H1 (cell line): ENCODE measurements at regions not wholly inside any gene's neighbourhood (a gene's known extent, or its start where the extent isn't known, plus 50 kb on each side); places are given as distances from the start of the nearest gene placed in this dataset.

Source experiments
- CTCF ChIA-PET: fragments of 300-600 bp; sonication (Branson Sonifier 250); formaldehyde crosslinking; loops from one replicate; lab custom pipeline; 2021; ENCODE audit not compliant: partially characterized antibody; lab: Charles Lee
- POLR2A ChIA-PET: fragments of 300-600 bp; sonication (Branson Sonifier 250); formaldehyde crosslinking; loops from one replicate; lab custom pipeline; 2021; ENCODE audit warnings: inconsistent platforms; ENCODE audit not compliant: partially characterized antibody; lab: Charles Lee
- DNase-seq, 2 experiments: peaks; one replicate each; pipeline versions ENCODE4 v3.0.0 to v3.0.0-alpha.2; 2010 to 2022; ENCODE audit warnings: low spot score in 2 of 2, low read depth in 1 of 2, mixed read lengths in 1 of 2
- FAIRE-seq: peaks from 2 replicates; lab custom pipeline; 2011; peaks lifted over from hg19 to GRCh38; lab: Jason Lieb, UNC
- H2AFZ ChIP-seq: 2 replicates; pipeline ENCODE4 v1.8.1; 2012; ENCODE audit warnings: low read length, inconsistent platforms
- H2AK5ac ChIP-seq: 2 replicates; pipeline ENCODE4 v1.6.1; 2013; ENCODE audit warnings: low read depth, low read length
- H2BK120ac ChIP-seq: replicated peaks from 2 replicates; pipeline ENCODE3; 2013; ENCODE audit warnings: low read depth, low read length, inconsistent platforms
- H2BK12ac ChIP-seq: 2 replicates; pipeline ENCODE4 v1.6.1; 2013; ENCODE audit warnings: low read depth, low read length
- H2BK15ac ChIP-seq: 2 replicates; pipeline ENCODE4 v1.6.1; 2013; ENCODE audit warnings: low read length
- H2BK20ac ChIP-seq: 2 replicates; pipeline ENCODE4 v1.6.1; 2013; ENCODE audit warnings: low read length
- H2BK5ac ChIP-seq: 2 replicates; pipeline ENCODE4 v1.6.1; 2013; ENCODE audit warnings: low read depth, low read length
- H3K14ac ChIP-seq: 2 replicates; pipeline ENCODE4 v1.6.1; 2013; ENCODE audit warnings: inconsistent platforms; ENCODE audit not compliant: insufficient read length
- H3K18ac ChIP-seq: 2 replicates; pipeline ENCODE4 v1.6.1; 2013; ENCODE audit warnings: low read length; ENCODE audit errors: extremely low read depth
- H3K23ac ChIP-seq: 2 replicates; pipeline ENCODE4 v1.6.1; 2013; ENCODE audit warnings: inconsistent platforms; ENCODE audit not compliant: insufficient read length
- H3K23me2 ChIP-seq: 2 replicates; pipeline ENCODE4 v1.6.1; 2013; ENCODE audit warnings: low read depth, low read length
- H3K27ac ChIP-seq: 2 replicates; pipeline ENCODE4 v1.6.1; 2011; ENCODE audit warnings: low read depth, low read length, inconsistent platforms
- H3K27me3 ChIP-seq, 4 experiments: replicated peaks in 1 of 4; 1 replicate in 1 of 4; 2 replicates in 3 of 4; pipeline versions ENCODE4 v1.6.1 to v1.8.1; 2011 to 2013; ENCODE audit warnings: low read length in 3 of 4, mild to moderate bottlenecking in 3 of 4, inconsistent platforms in 2 of 4, mixed read lengths in 2 of 4, moderate library complexity in 1 of 4; ENCODE audit not compliant: control insufficient read depth in 3 of 4, insufficient read depth in 3 of 4; ENCODE audit errors: extremely low read depth in 1 of 4
- H3K36me3 ChIP-seq, 4 experiments: 2 replicates each; pipeline versions ENCODE4 v1.6.1 to v1.8.1; 2011 to 2013; ENCODE audit warnings: mild to moderate bottlenecking in 4 of 4, low read length in 3 of 4, moderate library complexity in 2 of 4, control low read depth in 1 of 4, inconsistent platforms in 1 of 4; ENCODE audit not compliant: insufficient read depth in 4 of 4, control insufficient read depth in 2 of 4
- H3K4ac ChIP-seq: replicated peaks from 2 replicates; pipeline ENCODE3; 2013; ENCODE audit warnings: low read length, low read depth, mixed read lengths, inconsistent platforms; ENCODE audit not compliant: insufficient read length
- H3K4me1 ChIP-seq, 4 experiments: replicated peaks in 1 of 4; 1 replicate in 1 of 4; 2 replicates in 3 of 4; pipeline versions ENCODE4 v1.6.1 to v1.8.1; 2011 to 2013; ENCODE audit warnings: low read length in 3 of 4, inconsistent platforms in 2 of 4, mixed read lengths in 1 of 4; ENCODE audit not compliant: insufficient read depth in 4 of 4, control insufficient read depth in 3 of 4
- H3K4me2 ChIP-seq, 2 experiments: 2 replicates each; pipeline versions ENCODE4 v1.6.1 to v1.8.1; 2011 to 2013; ENCODE audit warnings: low read depth in 2 of 2, low read length in 2 of 2, control low read depth in 1 of 2, inconsistent platforms in 1 of 2, mild to moderate bottlenecking in 1 of 2; ENCODE audit not compliant: insufficient read depth in 1 of 2
- H3K4me3 ChIP-seq, 4 experiments: fragments of 200-600, 300-600 bp in 1 of 4; sonication (generic), shearing (Covaris generic), sonication (Bioruptor Twin) in 1 of 4; 2 replicates each; pipeline versions ENCODE4 v1.5.1 to v1.8.1; 2011 to 2016; ENCODE audit warnings: low read length in 4 of 4, low read depth in 3 of 4, control low read depth in 2 of 4, inconsistent platforms in 2 of 4, mild to moderate bottlenecking in 2 of 4, mixed read lengths in 1 of 4, moderate library complexity in 1 of 4; ENCODE audit not compliant: insufficient read depth in 2 of 4; ENCODE audit errors: extremely low read depth in 1 of 4
- H3K56ac ChIP-seq: replicated peaks from 2 replicates; pipeline ENCODE3; 2013; ENCODE audit warnings: low read depth, mild to moderate bottlenecking, mixed read lengths, low read length, inconsistent platforms; ENCODE audit not compliant: insufficient read length
- H3K79me1 ChIP-seq: 2 replicates; pipeline ENCODE4 v1.6.1; 2013; ENCODE audit warnings: low read depth, low read length, control low read depth
- H3K79me2 ChIP-seq, 2 experiments: 2 replicates each; pipeline versions ENCODE4 v1.6.1 to v1.8.1; 2012 to 2013; ENCODE audit warnings: low read length in 2 of 2, mild to moderate bottlenecking in 2 of 2, inconsistent platforms in 1 of 2; ENCODE audit not compliant: insufficient read depth in 2 of 2, control insufficient read depth in 1 of 2
- H3K9ac ChIP-seq, 4 experiments: replicated peaks in 1 of 4; 1 replicate in 1 of 4; 2 replicates in 3 of 4; pipeline versions ENCODE4 v1.6.1 to v1.8.1; 2011 to 2013; ENCODE audit warnings: low read depth in 3 of 4, low read length in 3 of 4, control low read depth in 2 of 4, mild to moderate bottlenecking in 2 of 4, moderate library complexity in 2 of 4, inconsistent platforms in 1 of 4; ENCODE audit errors: extremely low read depth in 1 of 4
- H3K9me3 ChIP-seq, 2 experiments: 2 replicates each; pipeline versions ENCODE4 v1.6.1 to v1.8.1; 2012 to 2013; ENCODE audit warnings: mild to moderate bottlenecking in 2 of 2, moderate library complexity in 2 of 2, control low read depth in 1 of 2, inconsistent platforms in 1 of 2, low read depth in 1 of 2, low read length in 1 of 2, mixed read lengths in 1 of 2; ENCODE audit not compliant: insufficient read depth in 2 of 2
- H4K20me1 ChIP-seq, 2 experiments: replicated peaks in 1 of 2; 2 replicates each; pipeline versions ENCODE3 to v1.8.1; 2011 to 2013; ENCODE audit warnings: inconsistent platforms in 2 of 2, low read length in 2 of 2, mild to moderate bottlenecking in 1 of 2; ENCODE audit not compliant: insufficient read depth in 2 of 2, control insufficient read depth in 1 of 2
- H4K5ac ChIP-seq: 2 replicates; pipeline ENCODE4 v1.6.1; 2013; ENCODE audit warnings: low read length, low read depth, mixed read lengths, inconsistent platforms; ENCODE audit not compliant: insufficient read length
- H4K8ac ChIP-seq: 2 replicates; pipeline ENCODE4 v1.8.0; 2013; ENCODE audit warnings: mild to moderate bottlenecking, moderate library complexity, low read length, inconsistent platforms; ENCODE audit not compliant: insufficient read depth; ENCODE audit errors: extremely low read depth
- H4K91ac ChIP-seq: replicated peaks from 2 replicates; pipeline ENCODE3; 2013; ENCODE audit warnings: low read length, mixed read lengths, inconsistent platforms; ENCODE audit not compliant: insufficient read length
- ASH2L ChIP-seq: fragments of 200-600, 300-600 bp; sonication (generic); IDR thresholded peaks from one replicate; pipeline ENCODE4 v1.7.1; 2017; ENCODE audit warnings: low read length
- CBX5 ChIP-seq: fragments of 300-800, 300-1000 bp; sonication (generic); IDR thresholded peaks from 2 replicates; pipeline ENCODE4 v1.7.1; 2016; ENCODE audit warnings: antibody characterized with exemption, low read length, low read depth
- E2F6 ChIP-seq: IDR thresholded peaks from 2 replicates; pipeline ENCODE4 v1.6.1; 2012; ENCODE audit warnings: inconsistent platforms
- WGBS, 2 experiments: shearing (Covaris generic) in 1 of 2; methylation state at CpG; one replicate each; pipeline versions ENCODE4 v1.1.6 to v1.1.7; 2013 to 2015; ENCODE audit warnings: low lambda C conversion rate in 2 of 2, mixed read lengths in 2 of 2, inconsistent platforms in 1 of 2, low coverage in 1 of 2, missing lambda C conversion rate in 1 of 2; ENCODE audit not compliant: insufficient replicate concordance in 2 of 2, insufficient coverage in 1 of 2, insufficient read length in 1 of 2; ENCODE audit errors: extremely low coverage in 1 of 2, missing lambda C conversion rate in 1 of 2; 5-methylcytosine and 5-hydroxymethylcytosine counted together
- TF ChIP-seq, protein P1 (sequence below): IDR thresholded peaks from 2 replicates; pipeline ENCODE4 v1.6.1; 2011; ENCODE audit warnings: low read depth, mild to moderate bottlenecking, low read length; ENCODE audit not compliant: insufficient read depth

DNA sequence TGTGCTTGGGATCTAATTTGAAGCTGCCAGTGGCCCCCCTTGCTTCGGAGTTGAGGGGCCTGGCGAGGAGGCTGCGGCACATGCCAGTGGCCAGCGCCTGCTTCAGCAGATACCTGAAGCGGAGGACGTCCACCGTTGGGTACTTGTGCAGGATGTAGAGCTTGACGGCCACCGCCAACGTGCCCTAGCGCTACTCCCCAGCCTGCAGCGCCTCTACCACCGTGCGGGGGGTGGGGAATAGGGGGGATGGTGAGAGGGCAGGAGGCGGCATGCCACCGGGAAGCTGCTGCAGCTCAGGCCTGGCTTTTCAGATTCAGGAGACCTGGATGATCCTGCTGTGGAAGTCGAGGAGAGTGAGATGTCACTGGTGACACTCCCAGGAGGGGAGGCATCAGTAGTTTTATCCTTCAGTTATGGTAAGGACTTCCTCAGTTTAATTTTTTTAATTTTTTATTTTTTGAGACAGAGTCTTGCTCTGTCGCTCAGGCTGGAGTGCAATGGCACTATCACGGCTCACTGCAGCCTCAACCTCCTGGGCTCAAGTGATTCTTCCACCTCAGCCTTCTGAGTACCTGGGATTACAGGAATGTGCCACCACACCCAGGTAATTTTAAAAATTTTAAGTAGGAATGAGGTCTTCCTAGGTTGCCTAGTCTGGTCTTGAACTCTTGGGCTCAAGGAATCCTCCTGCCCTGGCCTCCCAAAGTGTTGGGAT lies 150.6 kb upstream of the FRMD4B start:
- H3K27ac ChIP-seq = no peak overlapping the region
- ChIA-PET CTCF (interaction anchor here (0.8 to 1.5 kb wide), 4 partner anchors 96 to 417 kb away, joined by 3 to 8 read pairs (median 4); no protein-coding TSS in a partner anchor), POLR2A (no interaction called here)
- no peak overlapping the region for H3K23ac ChIP-seq
- H3K9me3 ChIP-seq = no peaks in the 10 kb centered on the region
- H4K91ac ChIP-seq = no peak overlapping the region
- no peak overlapping the region for H2BK15ac ChIP-seq
- no peak overlapping the region for H2BK20ac ChIP-seq
- H4K5ac ChIP-seq = no peak overlapping the region
- H3K14ac ChIP-seq = no peak overlapping the region
- no peak overlapping the region for H3K56ac ChIP-seq
- H2AK5ac ChIP-seq = no peak overlapping the region
- no peak for DNase-seq
- H3K4ac ChIP-seq = no peak overlapping the region
- peaks cover 0 to 6% of the 10 kb centered on the region in 2 experiments for H4K20me1 ChIP-seq
- peaks cover 0 to 9% (median 7%) of the 10 kb centered on the region in 4 experiments; a peak in 6 of 7 replicates for H3K27me3 ChIP-seq
- H3K36me3 ChIP-seq = no peaks in the 10 kb centered on the region
- H3K18ac ChIP-seq = no peak overlapping the region
- H2BK5ac ChIP-seq = no peak overlapping the region
- peak overlapping the region in 1 of 2 experiments; percentile 20; a peak in 1 of 4 replicates for H3K4me2 ChIP-seq
- H4K8ac ChIP-seq = no peak overlapping the region
- no peaks in the 10 kb centered on the region; the same call in 1 of the 2 replicates for H3K79me1 ChIP-seq
- TF ChIP-seq ASH2L (no peak), E2F6 (0 out of 2 replicates have a peak, but pooled peaks have one; percentile 32), CBX5 (no peak)
- TF ChIP-seq, protein P1, sequence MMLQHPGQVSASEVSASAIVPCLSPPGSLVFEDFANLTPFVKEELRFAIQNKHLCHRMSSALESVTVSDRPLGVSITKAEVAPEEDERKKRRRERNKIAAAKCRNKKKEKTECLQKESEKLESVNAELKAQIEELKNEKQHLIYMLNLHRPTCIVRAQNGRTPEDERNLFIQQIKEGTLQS = no peak
- H3K9ac ChIP-seq = no peak overlapping the region; a peak in 1 of 7 replicates
- H3K4me3 ChIP-seq = no peak overlapping the region
- H3K23me2 ChIP-seq = peaks cover 2% of the 10 kb centered on the region
- peaks cover 0 to 8% (median 3%) of the 10 kb centered on the region in 4 experiments; a peak in 2 of 7 replicates for H3K4me1 ChIP-seq
- no peak overlapping the region for H2BK120ac ChIP-seq
- WGBS, 2 experiments = 75% methylated on average over 16 of the region's 19 CpGs; no CpG with 5 or more reads in 1 of the 2 experiments
- no peak overlapping the region for H2BK12ac ChIP-seq
- H3K79me2 ChIP-seq = 0 out of 4 replicates have a peak, but pooled peaks cover 0 to 4% of the 10 kb centered on the region in 2 experiments
- no peak for FAIRE-seq
- no peak overlapping the region for H2AFZ ChIP-seq
